ENCODE measurements at regions not wholly inside any gene's neighbourhood (a gene's known extent, or its start where the extent isn't known, plus 50 kb on each side); places are given as distances from the start of the nearest gene placed in this dataset.

DNA sequence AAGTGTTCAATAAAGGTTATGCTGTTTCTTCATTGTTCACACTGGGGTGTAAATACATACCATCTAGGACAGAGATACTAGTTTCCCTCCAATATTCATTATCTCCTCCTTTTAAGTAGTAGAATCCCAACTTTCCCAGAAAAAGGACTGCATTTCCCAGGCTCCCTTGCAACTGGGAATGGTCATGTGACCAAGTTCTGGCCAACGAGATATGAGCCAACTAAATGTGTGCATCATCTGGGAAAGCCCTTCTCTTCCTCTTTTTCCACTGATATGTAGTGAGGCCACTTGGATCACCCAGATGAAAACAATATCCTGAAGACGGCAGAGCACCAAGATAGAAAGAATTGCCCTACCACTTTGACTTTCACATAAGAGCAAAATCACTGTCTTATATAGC lies 97.9 kb upstream of the PTPRT start:
- TF ChIP-seq, protein P1, sequence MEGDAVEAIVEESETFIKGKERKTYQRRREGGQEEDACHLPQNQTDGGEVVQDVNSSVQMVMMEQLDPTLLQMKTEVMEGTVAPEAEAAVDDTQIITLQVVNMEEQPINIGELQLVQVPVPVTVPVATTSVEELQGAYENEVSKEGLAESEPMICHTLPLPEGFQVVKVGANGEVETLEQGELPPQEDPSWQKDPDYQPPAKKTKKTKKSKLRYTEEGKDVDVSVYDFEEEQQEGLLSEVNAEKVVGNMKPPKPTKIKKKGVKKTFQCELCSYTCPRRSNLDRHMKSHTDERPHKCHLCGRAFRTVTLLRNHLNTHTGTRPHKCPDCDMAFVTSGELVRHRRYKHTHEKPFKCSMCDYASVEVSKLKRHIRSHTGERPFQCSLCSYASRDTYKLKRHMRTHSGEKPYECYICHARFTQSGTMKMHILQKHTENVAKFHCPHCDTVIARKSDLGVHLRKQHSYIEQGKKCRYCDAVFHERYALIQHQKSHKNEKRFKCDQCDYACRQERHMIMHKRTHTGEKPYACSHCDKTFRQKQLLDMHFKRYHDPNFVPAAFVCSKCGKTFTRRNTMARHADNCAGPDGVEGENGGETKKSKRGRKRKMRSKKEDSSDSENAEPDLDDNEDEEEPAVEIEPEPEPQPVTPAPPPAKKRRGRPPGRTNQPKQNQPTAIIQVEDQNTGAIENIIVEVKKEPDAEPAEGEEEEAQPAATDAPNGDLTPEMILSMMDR (IDR thresholded peaks at IDR 0.05; ENCODE audit: low read depth, low read length), result no peak
- no peak for DNase-seq (ENCODE audit: low read depth in 2 of 2)
- H3K4me3 ChIP-seq (replicated peaks in 1 of 2; ENCODE audit: low read depth in 2 of 2, low read length in 2 of 2), result no peak overlapping the region

DNA sequence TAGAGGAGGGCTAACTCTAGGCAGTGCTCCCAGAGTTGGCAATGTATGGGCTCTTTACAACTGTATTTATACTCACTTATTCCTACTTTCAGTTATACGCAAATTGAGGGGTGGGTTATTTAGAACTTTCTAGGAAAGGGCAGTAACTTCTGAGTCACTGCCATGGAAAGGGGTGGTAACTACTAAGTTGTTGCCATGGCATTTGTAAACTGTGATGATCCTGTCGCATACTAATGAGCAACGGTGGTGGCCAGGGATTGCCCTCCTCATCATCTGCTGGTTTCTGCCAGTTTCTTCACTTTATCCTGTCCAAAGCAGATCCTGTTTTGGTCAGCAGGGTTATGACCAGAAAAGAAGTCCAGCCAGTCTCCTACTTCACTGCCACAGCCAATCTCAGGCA lies 95.5 kb upstream of the PTPRT start:
- DNase-seq (ENCODE audit: low read depth in 2 of 2), result no peak
- no peak overlapping the region for H3K4me3 ChIP-seq (replicated peaks in 1 of 2; ENCODE audit: low read depth in 2 of 2, low read length in 2 of 2)
- TF ChIP-seq, protein P1 (IDR thresholded peaks at IDR 0.05; ENCODE audit: low read depth, low read length), result no peak

DNA sequence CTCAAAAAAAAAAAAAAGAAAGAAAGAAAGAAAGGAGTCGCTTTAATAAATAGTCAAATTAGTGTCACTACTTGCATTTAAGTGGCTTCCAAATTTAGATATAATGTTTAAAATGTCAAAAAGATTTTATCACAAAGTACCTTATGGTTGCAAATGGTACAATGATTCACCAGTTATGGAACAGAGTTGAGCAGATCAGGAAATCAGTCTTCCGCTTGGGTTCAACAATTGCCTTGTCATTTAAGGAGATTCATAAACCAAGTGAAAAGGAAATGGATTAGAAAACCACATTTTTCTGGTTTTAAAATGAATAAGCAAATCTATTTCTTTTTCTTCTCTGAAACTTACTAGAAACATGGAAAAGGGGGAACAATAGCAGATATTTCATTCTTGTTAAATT lies 94.8 kb upstream of the PTPRT start:
- TF ChIP-seq, protein P1 (IDR thresholded peaks at IDR 0.05; ENCODE audit: low read depth, low read length), result no peak
- DNase-seq (ENCODE audit: low read depth in 2 of 2), result no peak
- H3K4me3 ChIP-seq (replicated peaks in 1 of 2; ENCODE audit: low read depth in 2 of 2, low read length in 2 of 2), result no peak overlapping the region

DNA sequence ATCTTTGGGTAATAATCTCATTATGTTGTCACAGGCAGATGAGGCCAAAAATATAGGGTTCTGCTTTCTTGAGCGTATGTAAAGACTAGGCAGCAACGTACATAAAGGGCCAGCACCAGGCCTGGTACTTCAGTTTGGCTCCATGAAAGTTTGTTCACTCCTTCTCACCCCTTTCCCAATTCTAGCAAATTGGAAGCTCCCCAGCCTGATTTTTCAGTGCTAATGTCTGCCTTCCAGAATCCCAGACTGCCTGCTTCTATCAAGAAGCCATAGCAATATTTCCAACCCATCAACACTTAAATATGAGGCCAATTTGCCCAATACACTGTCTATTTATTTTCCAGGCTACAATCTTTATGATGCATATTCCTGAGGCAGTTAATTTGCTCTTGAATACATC lies 93.4 kb upstream of the PTPRT start:
- H3K4me3 ChIP-seq (replicated peaks in 1 of 2; ENCODE audit: low read depth in 2 of 2, low read length in 2 of 2), result no peak overlapping the region
- no peak for DNase-seq (ENCODE audit: low read depth in 2 of 2)
- TF ChIP-seq, protein P1 (IDR thresholded peaks at IDR 0.05; ENCODE audit: low read depth, low read length), result no peak

DNA sequence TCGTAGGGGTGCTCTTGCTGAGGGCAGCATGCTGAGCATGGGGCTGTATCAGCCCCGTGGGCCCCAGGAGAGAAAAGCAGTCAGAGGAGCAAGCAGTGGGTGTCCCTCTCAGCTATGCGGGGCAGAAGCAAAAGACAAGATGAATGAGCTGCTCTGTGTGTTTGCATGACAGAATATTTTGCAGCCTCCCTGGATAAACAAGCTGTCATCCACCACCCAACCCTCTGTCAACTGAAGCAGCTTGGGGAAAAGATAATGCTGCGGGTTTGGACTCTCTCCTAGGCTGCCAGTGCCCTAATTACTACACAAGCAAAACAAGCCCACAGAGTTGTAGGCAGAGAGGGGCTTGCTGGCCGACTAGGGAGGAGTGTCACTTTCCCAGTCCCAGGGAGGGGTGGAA lies 82.3 kb upstream of the PTPRT start:
- no peak overlapping the region for H3K4me3 ChIP-seq (replicated peaks in 1 of 2; ENCODE audit: low read depth in 2 of 2, low read length in 2 of 2)
- TF ChIP-seq, protein P1 (IDR thresholded peaks at IDR 0.05; ENCODE audit: low read depth, low read length), result no peak
- no peak for DNase-seq (ENCODE audit: low read depth in 2 of 2)

DNA sequence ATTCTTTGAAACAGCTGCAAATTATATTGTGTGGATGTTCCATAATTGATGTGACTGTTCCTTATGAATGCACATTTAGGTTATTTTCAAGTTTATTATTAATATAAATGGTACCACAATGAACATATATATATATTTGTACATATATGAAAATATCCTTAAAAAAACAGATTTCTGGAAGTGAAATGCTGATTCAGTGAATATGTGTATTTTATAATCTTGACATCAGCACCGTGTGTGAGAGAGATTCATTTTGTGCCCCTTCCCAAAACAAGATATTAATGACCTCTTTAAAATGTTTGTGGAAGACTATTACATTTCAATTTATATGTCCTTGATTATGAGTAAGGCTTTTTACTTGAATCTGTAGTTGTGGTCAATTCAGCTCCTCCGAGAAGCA lies 75.7 kb upstream of the PTPRT start:
- TF ChIP-seq, protein P1 (IDR thresholded peaks at IDR 0.05; ENCODE audit: low read depth, low read length), result no peak
- H3K4me3 ChIP-seq (replicated peaks in 1 of 2; ENCODE audit: low read depth in 2 of 2, low read length in 2 of 2), result no peak overlapping the region
- no peak for DNase-seq (ENCODE audit: low read depth in 2 of 2)

DNA sequence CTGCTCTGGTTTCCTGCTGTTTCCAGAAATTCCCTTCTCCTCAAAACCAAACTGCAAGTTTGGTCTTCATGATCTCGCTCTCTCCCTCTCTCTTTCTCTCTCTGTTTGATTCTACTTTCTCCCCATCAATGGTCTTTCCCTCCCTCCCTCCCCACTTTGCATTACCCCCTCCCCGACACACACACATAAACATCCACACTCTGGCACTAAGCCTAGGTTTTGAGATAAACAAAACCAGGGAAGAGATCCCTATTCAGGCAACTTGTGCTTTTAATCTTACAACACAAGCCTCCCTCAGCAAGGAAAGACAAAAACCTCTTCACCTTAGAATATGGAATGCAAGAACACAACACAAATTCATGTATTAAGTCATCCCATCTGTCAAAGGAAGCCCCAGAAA lies 73.5 kb upstream of the PTPRT start:
- no peak overlapping the region for H3K4me3 ChIP-seq (replicated peaks in 1 of 2; ENCODE audit: low read depth in 2 of 2, low read length in 2 of 2)
- DNase-seq (ENCODE audit: low read depth in 2 of 2), result no peak
- TF ChIP-seq, protein P1 (IDR thresholded peaks at IDR 0.05; ENCODE audit: low read depth, low read length), result no peak
